ENCODE measurements at regions not wholly inside any gene's neighbourhood (a gene's known extent, or its start where the extent isn't known, plus 50 kb on each side); places are given as distances from the start of the nearest gene placed in this dataset.

DNA sequence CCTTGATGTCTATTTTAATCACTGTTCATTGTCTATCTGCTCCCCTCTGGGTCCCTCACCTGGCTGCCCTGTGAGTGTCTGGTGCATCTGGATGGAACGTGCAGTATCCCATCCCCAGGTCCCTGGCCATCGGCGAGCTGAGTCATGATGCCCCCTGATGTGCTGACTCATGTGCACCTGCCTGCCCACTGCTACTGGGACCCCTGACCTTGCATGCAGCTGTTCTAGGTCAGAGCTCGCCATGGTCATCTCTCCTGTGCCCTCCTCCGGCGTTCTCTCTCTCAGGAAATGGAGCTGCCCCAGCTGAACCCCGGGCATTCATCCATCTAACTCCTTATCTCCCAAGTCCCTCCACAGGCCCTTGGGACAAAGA, 516.2 kb upstream of the HS6ST1 start:
- H3K4me3 ChIP-seq (ENCODE audit: low read length): no peak overlapping the region
- no peak for TF ChIP-seq CTCF (conservative IDR thresholded peaks at IDR 0.05; ENCODE audit: low read depth, low read length)

DNA sequence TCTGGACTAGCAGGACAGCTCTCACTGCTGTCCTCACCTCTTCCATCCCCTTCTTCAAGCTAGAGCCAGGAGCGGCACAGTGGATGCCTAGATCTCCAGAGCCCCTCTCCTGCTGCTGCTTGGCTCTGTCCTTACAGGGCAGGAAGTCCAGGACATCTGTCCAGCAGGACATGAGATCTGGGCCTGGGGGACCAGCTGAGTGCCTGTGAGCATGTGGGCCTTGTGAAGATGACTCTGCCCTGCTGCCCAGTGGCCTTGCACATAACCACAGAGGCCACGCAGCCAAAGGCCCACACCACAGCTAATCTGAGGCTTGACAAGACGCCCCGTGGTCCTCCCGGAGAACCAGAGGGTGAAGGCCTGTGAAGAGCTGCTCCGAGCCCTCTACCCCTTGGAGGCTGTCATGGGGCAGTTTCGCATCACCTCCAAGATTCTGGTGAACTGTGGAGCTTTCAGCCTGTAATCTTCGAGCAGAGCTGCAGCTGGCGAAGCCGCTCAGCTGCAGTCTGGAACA, 516.7 kb upstream of the HS6ST1 start:
- TF ChIP-seq CTCF (conservative IDR thresholded peaks at IDR 0.05; ENCODE audit: low read depth, low read length): no peak
- no peak for DNase-seq (ENCODE audit: low read depth)
- no peak overlapping the region for H3K4me3 ChIP-seq (ENCODE audit: low read length)

More for the DNA sequence above, 516.2 kb upstream of the HS6ST1 start:
- DNase-seq (ENCODE audit: low read depth): no peak

GRCh38 chr2:128835974-128836373, 517.3 kb upstream of the HS6ST1 start:
- no peak for TF ChIP-seq CTCF (conservative IDR thresholded peaks at IDR 0.05; ENCODE audit: low read depth, low read length)
- DNase-seq (ENCODE audit: low read depth): no peak
- no peak overlapping the region for H3K4me3 ChIP-seq (ENCODE audit: low read length)

DNA sequence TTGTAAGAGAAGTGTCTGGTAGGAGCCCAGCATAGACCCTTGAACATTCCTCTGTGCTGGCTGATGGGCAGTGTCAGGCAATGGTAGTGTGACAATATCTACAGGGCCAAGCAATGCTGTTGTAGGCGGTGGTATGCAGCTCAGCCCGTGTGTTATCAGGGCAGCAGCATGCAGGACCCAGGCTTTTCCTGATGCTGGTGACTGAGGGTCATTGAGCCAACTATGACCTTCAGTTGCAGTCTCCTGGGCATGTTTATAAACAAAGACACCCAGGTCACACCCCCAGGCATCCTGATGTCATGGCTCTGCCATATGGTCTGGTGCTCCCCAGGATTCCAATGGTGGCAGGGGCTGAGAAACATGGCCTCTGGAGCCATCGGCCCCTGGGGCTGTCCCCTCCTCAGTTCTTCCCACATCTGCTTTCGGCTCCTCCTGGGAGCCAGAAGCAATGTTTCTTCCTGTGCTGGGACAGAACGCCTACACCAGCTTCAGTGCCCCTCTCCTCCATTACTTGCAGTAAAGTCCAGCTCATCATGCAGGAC, 518.0 kb upstream of the HS6ST1 start:
- no peak overlapping the region for H3K4me3 ChIP-seq (ENCODE audit: low read length)
- no peak for TF ChIP-seq CTCF (conservative IDR thresholded peaks at IDR 0.05; ENCODE audit: low read depth, low read length)

GRCh38 chr2:128838244-128838643, 519.6 kb upstream of the HS6ST1 start:
- no peak for TF ChIP-seq CTCF (conservative IDR thresholded peaks at IDR 0.05; ENCODE audit: low read depth, low read length)
- H3K4me3 ChIP-seq (ENCODE audit: low read length): no peak overlapping the region
- DNase-seq (ENCODE audit: low read depth): no peak

More for the DNA sequence above, 518.0 kb upstream of the HS6ST1 start:
- DNase-seq (ENCODE audit: low read depth): no peak

DNA sequence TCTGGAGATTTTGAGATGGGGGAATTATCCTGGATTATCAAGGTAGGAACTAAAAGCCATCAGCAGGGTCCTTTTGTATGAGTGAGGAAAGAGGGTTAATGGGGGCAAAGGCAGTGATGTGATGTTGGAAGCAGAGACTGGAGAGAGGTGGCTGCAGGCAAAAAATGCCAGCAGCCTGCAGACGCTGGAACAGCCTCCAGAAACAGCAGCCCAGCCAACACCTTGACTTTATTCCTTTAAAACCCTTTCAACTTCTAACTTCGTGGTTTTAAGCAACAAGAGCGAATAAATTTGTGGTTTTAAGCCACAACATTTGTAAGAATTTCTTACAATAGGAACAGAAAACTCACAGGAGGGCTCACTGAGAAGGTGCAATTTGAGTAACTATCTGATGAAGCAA, 523.1 kb upstream of the HS6ST1 start:
- TF ChIP-seq CTCF (conservative IDR thresholded peaks at IDR 0.05; ENCODE audit: low read depth, low read length): no peak
- no peak overlapping the region for H3K4me3 ChIP-seq (ENCODE audit: low read length)
- DNase-seq (ENCODE audit: low read depth): no peak

GRCh38 chr2:128867311-128867710, 548.6 kb upstream of the HS6ST1 start:
- no peak for TF ChIP-seq CTCF (conservative IDR thresholded peaks at IDR 0.05; ENCODE audit: low read depth, low read length)
- no peak overlapping the region for H3K4me3 ChIP-seq (ENCODE audit: low read length)
- no peak for DNase-seq (ENCODE audit: low read depth)

Data from retinal pigment epithelial cell (primary cell).